SIG-M5 treated with dmso at 0.1 percent for 504 hours (cell line): ENCODE measurements at regions not wholly inside any gene's neighbourhood (a gene's known extent, or its start where the extent isn't known, plus 50 kb on each side); places are given as distances from the start of the nearest gene placed in this dataset.

ENCODE experiments used
- DNase-seq: peaks from one replicate; lab custom pipeline; 2025; ENCODE audit not compliant: unreplicated experiment; lab: John Stamatoyannopoulos, UW

DNA sequence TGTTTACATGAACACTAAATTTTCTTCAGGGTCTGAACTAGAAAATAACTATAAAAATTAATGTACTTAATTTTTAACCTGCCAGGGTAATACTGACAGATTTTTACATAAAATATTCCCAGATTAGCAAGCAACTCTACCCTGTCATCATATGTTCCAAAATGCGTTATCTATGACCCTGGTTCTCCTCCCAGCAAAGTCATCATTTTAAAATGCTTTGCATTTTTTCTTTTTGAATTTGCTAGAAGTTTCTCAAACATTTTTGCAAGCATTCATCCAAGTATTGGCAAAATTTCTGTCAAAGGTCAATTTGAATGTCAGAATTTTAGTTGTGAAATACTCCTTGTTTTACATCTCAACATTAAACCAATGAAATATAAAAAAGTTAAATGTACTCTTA is 144.5 kb upstream of the FTMT start:
- no peak for DNase-seq

DNA sequence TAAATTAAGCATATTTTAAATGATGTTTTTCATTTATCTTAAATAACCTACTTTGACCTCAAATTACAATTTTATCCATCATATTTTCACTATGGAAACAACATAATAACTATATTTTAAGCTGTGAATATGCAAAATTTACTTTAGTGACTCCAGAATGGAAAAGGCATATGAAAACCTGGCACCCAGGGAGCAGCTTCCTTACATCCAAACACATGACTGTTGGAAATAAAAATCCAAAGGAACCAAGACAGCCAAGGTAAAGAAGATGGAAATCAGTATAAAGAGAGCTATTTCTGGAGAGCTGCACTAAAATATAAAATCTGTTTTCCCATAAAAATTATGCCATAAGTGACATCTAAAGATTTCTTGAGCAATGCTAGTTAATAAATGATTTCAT is 140.3 kb upstream of the FTMT start:
- no peak for DNase-seq

DNA sequence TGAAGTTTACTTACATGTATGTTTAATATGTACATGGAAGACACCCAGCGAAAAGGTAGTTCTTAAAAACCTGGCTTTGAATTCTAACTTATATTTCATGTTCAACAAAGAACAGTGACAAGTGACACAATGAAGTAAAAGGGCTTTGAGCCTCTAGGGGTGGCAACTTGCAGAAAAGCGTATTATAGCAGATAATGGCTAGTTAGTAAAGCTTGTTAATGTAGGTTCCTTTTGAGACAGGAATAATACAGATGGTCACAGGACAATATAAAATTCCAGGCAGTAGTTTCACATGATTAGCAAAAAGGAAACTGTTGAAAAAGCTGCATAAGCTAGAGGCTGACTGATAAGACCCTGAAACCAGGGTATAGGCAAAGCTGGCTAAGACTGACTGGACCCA is 132.4 kb upstream of the FTMT start:
- no peak for DNase-seq

DNA sequence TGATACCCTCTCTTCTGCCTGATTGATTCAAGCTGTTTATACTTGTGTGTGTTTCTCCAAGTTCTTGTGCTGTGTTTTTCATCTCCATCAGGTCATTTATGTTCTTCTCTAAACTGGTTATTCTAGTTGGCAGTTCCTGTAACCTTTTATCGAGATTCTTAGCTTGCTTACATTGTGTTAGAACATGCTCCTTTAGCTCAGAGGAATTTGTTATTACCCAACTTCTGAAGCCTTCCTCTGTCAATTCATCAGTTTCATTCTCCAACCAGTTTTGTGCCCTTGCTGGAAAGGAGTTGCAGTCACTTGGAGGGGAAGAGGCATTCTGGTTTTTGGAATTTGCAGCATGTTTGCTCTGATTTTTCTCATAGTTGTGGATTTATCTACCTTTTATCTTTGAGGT is 126.2 kb upstream of the FTMT start:
- DNase-seq: no peak

DNA sequence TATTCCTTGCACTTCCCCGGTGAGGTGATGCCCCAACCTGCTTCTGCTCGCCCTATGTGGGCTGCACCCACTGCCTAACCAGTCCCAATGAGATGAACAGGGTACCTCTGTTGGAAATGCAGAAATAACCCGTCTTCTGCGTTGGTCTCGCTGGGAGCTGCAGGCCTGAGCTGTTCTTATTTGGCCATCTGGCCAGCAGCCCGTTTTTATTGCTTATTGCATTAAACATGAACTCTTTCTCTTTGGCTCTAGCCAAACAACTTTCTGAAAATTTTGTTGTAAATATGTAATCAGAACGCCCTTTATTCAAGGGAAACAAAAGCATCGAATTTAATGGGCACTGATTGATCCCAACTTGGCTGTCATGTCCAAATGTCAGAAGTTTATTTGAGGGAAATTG is 124.7 kb upstream of the FTMT start:
- DNase-seq: no peak

DNA sequence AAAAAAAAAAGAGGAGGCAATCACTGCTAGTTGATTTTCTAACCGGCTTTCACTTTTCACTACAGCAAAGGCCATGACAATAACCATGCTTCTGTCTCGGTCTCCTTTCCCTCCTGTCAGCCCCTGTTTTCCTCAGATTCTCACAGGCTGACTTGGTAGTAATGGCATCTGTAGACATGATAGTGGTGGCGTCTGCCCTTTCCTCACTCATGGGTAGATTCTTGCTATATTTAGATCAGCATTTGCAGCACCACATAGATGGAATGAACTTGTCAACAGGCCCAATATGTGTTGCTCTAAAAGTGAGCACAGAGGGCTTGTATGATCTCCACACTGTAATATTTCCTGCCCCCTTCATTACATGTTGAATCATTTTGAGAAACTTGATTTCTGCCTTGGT is 120.3 kb upstream of the FTMT start:
- no peak for DNase-seq

DNA sequence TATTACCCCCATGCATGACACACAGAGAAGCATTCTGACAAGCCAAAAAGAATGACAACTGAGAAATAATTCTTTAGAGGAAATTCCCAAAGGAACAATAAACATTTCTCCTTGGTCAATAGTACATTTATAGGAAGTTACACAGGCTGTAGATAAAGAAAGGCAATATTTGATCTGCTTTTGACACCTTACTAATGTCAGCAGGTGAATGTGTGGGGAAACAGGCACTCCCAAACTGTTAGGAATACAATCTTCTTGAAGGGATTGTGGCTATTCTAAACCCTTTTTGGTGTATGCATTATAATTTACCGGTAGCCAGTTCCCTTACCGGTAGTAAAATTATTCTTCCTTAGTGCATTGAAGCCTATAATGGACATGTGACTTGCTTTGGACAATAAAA is 116.1 kb upstream of the FTMT start:
- no peak for DNase-seq

DNA sequence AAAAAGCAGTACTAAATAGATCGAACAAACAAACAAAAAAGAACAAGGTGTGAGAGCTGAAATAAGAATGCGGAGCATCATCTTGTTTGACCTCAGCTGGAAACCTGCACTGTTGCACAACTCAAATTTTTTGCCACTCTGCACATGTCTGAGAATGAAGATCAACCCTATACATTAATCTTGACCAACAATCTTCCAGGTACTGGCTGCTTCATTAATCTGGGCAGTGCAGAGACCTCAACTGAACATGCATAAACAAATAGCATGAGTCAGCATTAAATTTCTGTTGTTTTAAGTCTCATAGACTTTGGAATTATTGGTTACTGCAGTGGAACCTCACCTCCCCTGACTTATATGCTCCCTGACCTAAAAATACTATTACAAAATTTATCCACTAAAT is 114.6 kb upstream of the FTMT start:
- DNase-seq: no peak

DNA sequence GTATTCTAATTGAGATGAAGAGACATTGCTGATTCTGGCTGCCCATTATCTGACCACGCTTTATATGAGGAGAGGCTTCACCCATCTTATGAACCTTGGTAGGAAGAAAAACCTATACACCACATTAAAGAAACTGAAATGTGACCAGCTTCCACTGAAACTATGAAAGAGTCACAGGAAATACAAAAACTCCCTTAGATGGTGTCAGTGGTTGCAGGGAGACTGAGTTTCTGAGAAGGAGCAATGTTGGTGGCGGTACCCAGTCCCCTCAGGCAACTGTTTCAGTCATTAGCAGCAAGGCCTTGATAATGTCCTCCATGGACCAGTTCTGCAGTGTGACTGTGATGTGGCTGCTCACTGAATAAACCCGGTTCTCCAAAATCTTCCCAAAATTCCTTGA is 110.5 kb upstream of the FTMT start:
- DNase-seq: no peak

DNA sequence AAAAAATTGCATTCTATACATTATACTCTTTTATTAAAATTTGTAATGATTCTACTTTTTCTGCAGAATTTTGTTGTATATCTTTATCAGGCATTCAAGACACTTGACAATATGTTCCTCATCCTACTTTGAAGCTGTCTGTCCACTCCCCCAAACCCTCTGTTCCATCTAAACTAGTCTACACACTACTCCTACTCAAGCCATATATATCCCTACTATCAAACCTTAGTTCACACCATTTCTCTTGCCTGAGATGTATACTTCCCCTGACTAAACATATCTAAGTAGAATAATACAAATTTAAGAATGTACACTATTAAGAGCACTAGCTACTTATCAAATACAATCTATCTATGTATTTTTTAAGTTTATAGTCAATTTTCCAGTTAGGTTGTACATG is 107.1 kb upstream of the FTMT start:
- DNase-seq: no peak

DNA sequence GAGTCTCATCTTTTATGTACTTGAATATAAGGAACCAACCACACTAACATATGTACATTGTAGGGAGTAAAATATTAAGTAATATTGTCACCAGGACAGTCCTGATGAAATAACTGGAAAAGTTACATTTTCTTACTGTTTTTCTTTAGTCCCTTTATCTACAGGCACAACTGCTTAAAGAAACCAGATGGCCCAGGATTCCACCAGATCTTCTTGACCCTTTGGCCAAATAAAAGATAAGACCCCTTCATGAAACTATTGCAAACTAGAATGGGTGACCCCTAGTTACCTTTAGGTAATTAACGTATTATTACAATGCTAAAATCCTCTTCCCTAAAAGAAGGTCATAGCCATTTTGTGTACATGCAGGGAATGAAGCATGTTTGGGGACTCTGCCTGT is 106.3 kb upstream of the FTMT start:
- DNase-seq: no peak

DNA sequence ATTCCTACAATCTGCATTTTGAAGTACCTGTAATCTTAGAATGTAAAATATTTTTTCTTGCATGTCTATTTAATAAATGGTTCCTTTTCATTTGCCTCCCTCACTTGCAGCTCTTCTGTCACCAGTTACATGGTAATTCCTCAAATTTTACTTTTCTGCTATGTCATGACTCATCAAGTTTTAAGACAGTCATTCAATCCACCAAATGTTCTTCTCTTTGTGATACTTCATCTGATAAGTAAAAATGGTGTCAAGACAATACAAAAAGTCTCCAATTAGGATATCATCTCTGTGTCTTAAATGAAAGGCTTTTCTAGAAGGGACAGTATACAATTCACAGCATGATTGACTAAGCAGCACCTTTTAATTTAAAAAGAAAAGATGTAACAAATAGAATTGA is 104.9 kb upstream of the FTMT start:
- no peak for DNase-seq

DNA sequence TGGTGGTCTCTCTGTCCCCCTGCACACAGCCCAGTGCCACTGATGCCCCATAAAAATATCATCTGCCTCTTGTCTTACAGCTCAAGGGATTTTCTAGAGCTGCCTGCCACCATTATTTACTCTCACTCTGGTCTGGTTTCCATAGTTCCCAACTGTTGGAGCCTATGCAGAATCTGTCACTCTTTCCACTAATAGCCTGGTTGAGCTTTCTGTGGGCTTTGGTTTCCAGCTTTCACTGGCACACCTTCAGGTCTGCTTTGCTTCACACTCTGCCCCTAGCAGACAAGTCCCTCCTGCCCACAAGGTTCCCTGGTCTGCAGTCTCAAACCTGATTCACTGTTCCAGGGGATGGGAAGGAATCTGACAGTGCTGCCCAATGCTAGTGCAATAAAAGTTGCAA is 103.0 kb upstream of the FTMT start:
- no peak for DNase-seq

DNA sequence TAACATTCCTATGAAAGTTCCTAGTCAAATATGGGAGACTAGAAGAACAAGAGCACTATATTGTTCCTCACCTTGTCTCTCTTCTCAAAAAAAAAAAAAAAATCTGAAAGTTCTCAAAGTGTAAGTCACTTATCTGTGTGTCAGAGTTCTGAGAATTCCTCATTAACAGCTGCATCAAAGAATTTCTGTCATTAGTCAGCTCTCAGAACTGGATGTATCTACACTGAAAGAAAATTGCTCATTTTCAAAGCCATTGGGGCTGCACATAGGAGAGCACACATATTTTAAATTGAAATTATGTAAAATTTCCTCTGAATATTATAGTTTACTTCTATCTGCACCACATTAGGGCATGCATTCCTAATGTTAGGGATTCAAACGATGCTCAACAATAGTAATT is 99.5 kb upstream of the FTMT start:
- no peak for DNase-seq

DNA sequence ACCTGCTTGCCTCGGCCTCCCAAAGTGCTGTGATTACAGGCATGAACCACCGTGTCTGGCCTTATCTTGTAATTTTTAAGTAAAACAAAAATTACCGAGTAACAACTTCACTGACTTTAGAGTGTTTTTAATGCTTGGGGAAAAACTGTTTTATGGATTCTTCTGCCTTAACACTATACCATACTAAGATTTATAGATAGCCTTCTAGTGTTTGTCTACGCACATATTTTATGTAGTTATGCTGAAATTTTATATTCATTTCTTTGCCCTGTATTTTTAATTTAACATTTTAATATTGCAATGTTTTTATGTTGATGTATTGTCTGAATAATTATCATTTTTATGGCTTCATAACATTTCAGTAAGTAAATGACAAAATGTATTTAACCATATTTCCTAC is 96.4 kb upstream of the FTMT start:
- no peak for DNase-seq

DNA sequence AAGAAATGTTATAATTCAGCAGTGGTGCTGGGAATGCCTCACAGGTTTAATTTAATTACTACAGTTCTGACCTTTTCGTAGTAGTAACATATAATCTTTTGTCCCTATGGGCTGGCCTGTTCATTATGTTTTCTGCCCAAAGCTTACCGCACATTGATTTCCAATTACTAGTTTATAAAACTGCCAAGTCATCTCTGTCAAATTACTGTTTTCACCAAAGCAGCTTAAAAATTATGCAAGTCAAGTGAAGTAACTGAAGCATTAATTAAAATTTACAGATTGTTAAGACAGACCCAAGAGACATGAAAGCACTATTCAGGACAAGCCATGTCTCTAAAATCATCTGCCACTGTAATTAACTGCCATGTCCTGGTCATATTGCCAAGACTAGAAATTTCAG is 93.9 kb upstream of the FTMT start:
- DNase-seq: no peak

DNA sequence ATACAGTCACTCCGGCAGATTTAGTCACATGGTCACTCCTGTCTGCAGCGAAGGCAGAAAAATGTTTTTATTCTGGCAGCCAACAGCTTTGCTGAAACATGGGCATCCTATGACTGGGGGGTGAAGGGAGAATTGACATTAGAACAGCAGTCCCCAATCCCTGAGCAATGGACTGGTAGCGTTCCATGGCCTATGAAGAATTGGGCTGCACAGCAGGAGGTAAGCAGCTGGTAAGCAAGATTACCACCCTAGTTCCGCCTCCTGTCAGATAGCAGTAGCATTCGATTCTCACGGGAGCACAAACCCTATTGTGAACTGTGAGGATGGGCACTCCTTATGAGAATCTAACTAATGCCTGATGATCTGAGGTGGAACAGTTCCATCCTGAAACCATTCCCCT is 93.1 kb upstream of the FTMT start:
- no peak for DNase-seq

DNA sequence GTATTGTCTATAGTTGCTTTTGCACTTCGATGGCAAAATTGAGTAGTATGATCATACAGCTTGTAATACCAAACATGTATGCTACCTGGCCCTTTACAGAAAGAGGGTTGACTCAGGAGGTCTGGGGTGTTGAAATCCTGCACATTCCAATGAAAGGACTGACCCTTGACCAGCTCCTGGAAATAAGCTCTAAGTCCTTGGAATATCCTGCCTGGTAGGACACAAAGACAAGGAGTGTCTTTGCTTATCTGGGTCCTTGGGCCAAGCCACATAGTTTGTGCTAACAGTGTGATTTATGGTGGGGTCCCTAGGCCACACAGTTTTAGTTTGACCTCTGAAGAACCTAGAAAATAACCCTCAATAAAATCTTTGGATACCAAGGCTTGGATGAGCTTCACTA is 89.3 kb upstream of the FTMT start:
- DNase-seq: no peak

DNA sequence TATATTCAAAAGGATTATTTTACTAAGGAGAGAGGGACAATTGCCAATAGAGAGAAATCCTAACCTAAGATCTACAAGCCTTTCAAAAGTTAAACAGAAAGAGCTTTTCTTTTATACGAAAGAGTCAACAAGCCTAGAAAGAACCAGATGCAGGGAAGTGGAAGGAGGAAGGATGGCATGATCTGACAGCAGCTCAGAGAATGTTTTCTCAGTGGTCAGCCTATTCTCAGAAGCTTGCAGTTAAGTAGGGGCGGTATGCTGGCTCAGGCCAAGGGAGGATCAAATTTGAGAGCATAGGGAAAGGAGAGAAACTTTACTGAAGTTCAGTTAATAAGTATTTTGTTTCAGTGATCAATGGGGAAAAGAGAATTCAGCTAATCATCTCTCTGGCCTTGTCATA is 88.0 kb upstream of the FTMT start:
- DNase-seq: no peak

DNA sequence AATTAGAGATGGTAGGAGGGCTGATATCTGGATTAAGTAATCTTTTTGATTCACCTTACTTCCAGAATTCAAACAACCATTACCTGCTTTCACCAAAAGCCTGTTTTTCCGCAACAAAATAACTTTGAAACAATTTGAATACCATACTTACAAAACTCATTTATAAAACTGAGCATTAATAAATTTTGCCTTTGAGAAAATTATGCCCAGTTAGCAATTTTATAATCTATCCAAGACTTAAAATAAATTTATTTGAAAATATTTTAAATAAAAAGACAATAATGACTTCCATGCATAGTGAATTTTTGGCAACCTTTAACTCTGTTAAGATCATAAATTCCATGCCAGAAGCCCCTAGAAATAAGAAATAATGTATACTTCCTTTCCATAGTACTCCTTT is 71.3 kb upstream of the FTMT start:
- DNase-seq: no peak

DNA sequence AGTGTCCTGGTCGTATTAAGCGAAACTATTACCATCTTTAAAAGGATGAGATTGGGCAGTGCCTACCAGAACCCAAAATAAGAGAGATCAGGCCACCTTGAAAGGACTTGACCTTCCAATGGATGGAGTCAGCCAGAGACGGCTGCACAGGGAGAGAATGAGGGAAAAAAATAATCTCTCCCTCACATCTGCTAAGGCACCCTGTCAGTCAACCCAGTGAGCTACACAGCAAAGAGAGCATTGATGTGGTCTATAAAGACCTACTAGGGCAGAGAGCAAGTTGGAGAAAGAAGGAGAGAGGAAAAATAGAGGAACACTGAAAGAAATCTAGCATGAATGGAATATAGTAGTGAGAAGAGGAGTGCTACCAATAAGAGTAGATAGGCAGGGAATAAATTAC is 68.0 kb upstream of the FTMT start:
- no peak for DNase-seq

DNA sequence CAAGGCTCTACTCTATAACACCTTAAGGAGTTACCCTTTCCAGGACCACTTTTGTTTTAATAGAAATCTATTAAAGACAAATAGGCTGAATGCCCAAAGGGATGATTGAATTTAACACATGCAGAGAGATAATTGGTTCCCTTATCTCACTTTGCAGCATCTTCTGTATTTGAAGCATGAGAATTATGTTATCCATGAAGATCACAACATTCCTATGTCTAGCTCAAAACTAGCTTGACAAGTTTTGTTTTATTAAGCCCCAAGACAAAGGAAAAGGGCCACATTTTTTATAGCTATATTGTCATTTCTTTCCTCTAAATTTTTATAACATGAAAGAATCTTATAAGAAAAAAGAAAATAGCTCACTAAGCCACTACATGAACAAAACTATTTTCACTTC is 57.9 kb upstream of the FTMT start:
- no peak for DNase-seq

DNA sequence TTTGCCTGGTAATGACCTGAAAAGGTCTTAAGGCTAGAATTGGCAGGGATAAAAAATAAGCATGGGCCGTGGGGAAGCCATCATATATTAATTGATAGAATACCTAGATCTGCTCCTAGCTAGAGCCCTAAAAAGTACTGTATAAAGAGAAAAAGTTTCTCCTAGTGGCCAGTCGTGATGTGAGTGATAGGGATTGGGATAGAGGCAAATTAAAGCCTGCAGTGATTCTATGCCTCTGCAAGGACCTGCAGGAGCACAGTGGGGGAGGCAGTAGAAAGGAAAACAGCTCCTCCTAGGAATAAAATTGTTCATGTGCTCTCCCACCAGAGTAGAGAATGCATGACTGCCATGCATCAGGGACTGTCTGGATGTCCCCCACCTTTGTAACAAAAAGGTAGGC is 56.2 kb upstream of the FTMT start:
- no peak for DNase-seq
